ENCODE measurements at regions not wholly inside any gene's neighbourhood (a gene's known extent, or its start where the extent isn't known, plus 50 kb on each side); places are given as distances from the start of the nearest gene placed in this dataset.

DNA sequence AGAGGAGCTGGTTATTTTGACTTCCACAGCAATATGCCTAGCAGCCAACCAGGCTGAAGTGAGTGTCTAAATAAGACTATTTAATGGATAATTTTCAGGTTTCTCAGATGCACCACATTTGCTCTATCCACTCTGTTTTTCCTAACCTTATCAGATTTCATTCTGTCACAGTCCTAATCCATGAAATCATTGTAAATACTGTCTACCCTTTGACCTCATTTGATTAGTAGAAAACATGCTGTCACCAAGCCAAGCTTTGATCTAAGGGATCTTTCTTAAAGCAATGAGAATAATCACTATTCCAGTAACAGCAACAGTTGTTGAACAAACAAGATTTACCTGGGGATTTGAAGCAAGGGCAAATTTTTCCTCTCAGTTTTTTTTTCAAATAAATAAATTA is 595.6 kb downstream of the LTN1 start:
- no peaks in the 10 kb centered on the region for H3K9me3 ChIP-seq
- DNase-seq (no peak), ATAC-seq (no peak)
- intact Hi-C loops (cut with DNase I) = no loop called here
- H3K27me3 ChIP-seq = no peaks in the 10 kb centered on the region
- H3K27ac ChIP-seq = no peak overlapping the region
- peaks cover 13% of the 10 kb centered on the region for H3K4me1 ChIP-seq
- H3K4me3 ChIP-seq = no peak overlapping the region
- no peak for TF ChIP-seq POLR2A (IDR thresholded peaks at IDR 0.05)
- TF ChIP-seq, protein P1, sequence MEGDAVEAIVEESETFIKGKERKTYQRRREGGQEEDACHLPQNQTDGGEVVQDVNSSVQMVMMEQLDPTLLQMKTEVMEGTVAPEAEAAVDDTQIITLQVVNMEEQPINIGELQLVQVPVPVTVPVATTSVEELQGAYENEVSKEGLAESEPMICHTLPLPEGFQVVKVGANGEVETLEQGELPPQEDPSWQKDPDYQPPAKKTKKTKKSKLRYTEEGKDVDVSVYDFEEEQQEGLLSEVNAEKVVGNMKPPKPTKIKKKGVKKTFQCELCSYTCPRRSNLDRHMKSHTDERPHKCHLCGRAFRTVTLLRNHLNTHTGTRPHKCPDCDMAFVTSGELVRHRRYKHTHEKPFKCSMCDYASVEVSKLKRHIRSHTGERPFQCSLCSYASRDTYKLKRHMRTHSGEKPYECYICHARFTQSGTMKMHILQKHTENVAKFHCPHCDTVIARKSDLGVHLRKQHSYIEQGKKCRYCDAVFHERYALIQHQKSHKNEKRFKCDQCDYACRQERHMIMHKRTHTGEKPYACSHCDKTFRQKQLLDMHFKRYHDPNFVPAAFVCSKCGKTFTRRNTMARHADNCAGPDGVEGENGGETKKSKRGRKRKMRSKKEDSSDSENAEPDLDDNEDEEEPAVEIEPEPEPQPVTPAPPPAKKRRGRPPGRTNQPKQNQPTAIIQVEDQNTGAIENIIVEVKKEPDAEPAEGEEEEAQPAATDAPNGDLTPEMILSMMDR (IDR thresholded peaks at IDR 0.05) = no peak
- no peaks in the 10 kb centered on the region for H3K36me3 ChIP-seq (replicated peaks in 1 of 2; ENCODE audit: insufficient read depth in 1 of 2, low read depth in 2 of 2)

DNA sequence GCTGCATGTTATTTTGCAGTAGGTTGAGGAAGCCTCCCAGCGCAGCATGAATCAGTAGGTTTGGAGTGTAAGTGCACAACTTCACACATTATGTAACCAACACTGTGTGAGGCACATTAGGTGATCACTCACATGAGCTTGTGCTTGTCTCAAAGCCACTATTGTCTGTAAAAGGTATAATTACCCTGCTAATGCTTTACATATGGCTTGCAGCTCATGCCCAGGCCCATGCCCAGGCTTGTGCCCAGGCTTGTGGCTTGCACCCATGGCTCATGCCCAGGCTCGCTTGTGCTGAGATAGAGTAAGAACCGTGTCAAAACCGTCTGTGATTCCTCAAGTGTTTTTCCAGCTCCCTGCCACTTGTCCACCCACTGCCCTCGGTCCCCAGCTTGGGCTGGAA is 596.3 kb downstream of the LTN1 start:
- DNase-seq = no peak
- Histone ChIP-seq H3K4me1 (peaks cover 13% of the 10 kb centered on the region), H3K4me3 (no peak overlapping the region), H3K27me3 (no peaks in the 10 kb centered on the region), H3K27ac (no peak overlapping the region), H3K36me3 (replicated peaks in 1 of 2; ENCODE audit: insufficient read depth in 1 of 2, low read depth in 2 of 2) (no peaks in the 10 kb centered on the region), H3K9me3 (no peaks in the 10 kb centered on the region)
- WGBS, 2 donors = 76 to 87% methylated on average over 5 of the region's 5 CpGs
- intact Hi-C loops (cut with DNase I) = no loop called here
- no peak for TF ChIP-seq POLR2A (IDR thresholded peaks at IDR 0.05)
- TF ChIP-seq, protein P1 (IDR thresholded peaks at IDR 0.05) = no peak
- no peak for ATAC-seq

- DNase-seq = peak; percentile 74 to 92 (median 87)
- peak overlapping the region; percentile 53 to 82 (median 65) for H3K27ac ChIP-seq
- peak; percentile 99 for ATAC-seq
Observed at GRCh38 chr21:28393279-28393678, 599.4 kb downstream of the LTN1 start.

GRCh38 chr21:28391938-28392849 is 600.5 kb downstream of the LTN1 start:
- peak overlapping the region in 3 of 4 donors; percentile 53 to 82 (median 77) for H3K27ac ChIP-seq

More at GRCh38 chr21:28393279-28393678, 599.4 kb downstream of the LTN1 start:
- Histone ChIP-seq H3K4me3 (no peak overlapping the region), H3K27me3 (no peaks in the 10 kb centered on the region), H3K9me3 (no peaks in the 10 kb centered on the region), H3K36me3 (replicated peaks in 1 of 2; ENCODE audit: insufficient read depth in 1 of 2, low read depth in 2 of 2) (no peaks in the 10 kb centered on the region), H3K4me1 (peaks cover 13% of the 10 kb centered on the region)
- peak in 2 of 3 donors; percentile 17 to 38 for TF ChIP-seq POLR2A (IDR thresholded peaks at IDR 0.05)
- TF ChIP-seq, protein P1 (IDR thresholded peaks at IDR 0.05) = no peak
- intact Hi-C loops (cut with DNase I) = no loop called here
- 6 to 18% methylated on average over 7 of the region's 7 CpGs for WGBS, 2 donors

More at GRCh38 chr21:28391938-28392849, 600.5 kb downstream of the LTN1 start:
- ATAC-seq (no peak), DNase-seq (no peak)
- peaks cover 13% of the 10 kb centered on the region for H3K4me1 ChIP-seq
- TF ChIP-seq, protein P1 (IDR thresholded peaks at IDR 0.05) = no peak
- no peak for TF ChIP-seq POLR2A (IDR thresholded peaks at IDR 0.05)
- H3K36me3 ChIP-seq (replicated peaks in 1 of 2; ENCODE audit: insufficient read depth in 1 of 2, low read depth in 2 of 2) = no peaks in the 10 kb centered on the region
- 77 to 85% methylated on average over 3 of the region's 3 CpGs for WGBS, 2 donors
- H3K9me3 ChIP-seq = no peaks in the 10 kb centered on the region
- intact Hi-C loops (cut with DNase I) = no loop called here
- H3K27me3 ChIP-seq = no peaks in the 10 kb centered on the region
- H3K4me3 ChIP-seq = no peak overlapping the region
